SK-N-SH treated with all-trans-retinoic acid at 6 μM for 48 hours (cell line): ENCODE measurements at regions not wholly inside any gene's neighbourhood (a gene's known extent, or its start where the extent isn't known, plus 50 kb on each side); places are given as distances from the start of the nearest gene placed in this dataset.
"Not testable (repeated sequence)": the region's sequence is repeated elsewhere in the genome, so short reads cannot be mapped to it uniquely, and the experiment has no call there.

Source experiments
- ATAC-seq: fragments of 200-7000 bp; cut with Tn5 transposase; 3 replicates; pipeline ENCODE4 v1.9.1; 2020; ENCODE audit warnings: mild to moderate bottlenecking, moderate library complexity
- BACH2 ChIP-seq: fragments of 250-450 bp; sonication (Bioruptor Pico); IDR thresholded peaks from 2 replicates; pipeline ENCODE4 v1.9.0; 2021; ENCODE audit warnings: mild to moderate bottlenecking, borderline replicate concordance
- CSDC2 ChIP-seq: fragments of 250-450 bp; sonication (Bioruptor Pico); IDR thresholded peaks from 2 replicates; pipeline ENCODE4 v1.5.0; 2020; ENCODE audit warnings: mild to moderate bottlenecking, moderate library complexity
- ESRRG ChIP-seq: fragments of 250-450 bp; sonication (Bioruptor Pico); IDR thresholded peaks from 2 replicates; pipeline ENCODE4 v1.6.1; 2021; ENCODE audit warnings: mild to moderate bottlenecking
- GLIS3 ChIP-seq: fragments of 250-450 bp; sonication (Bioruptor Pico); IDR thresholded peaks from 2 replicates; pipeline ENCODE4 v1.5.0; 2020; ENCODE audit warnings: mild to moderate bottlenecking, moderate library complexity
- ISL1 ChIP-seq: fragments of 250-450 bp; sonication (Bioruptor Pico); IDR thresholded peaks from 2 replicates; pipeline ENCODE4 v2.1.2; 2022; ENCODE audit warnings: mild to moderate bottlenecking, moderate library complexity
- OSR1 ChIP-seq: fragments of 250-450 bp; sonication (Bioruptor Pico); IDR thresholded peaks from 2 replicates; pipeline ENCODE4 v1.8.0; 2022; ENCODE audit warnings: moderate library complexity, mild to moderate bottlenecking, inconsistent platforms
- PPARA ChIP-seq: fragments of 250-450 bp; sonication (Bioruptor Pico); IDR thresholded peaks from 2 replicates; pipeline ENCODE4 v1.5.0; 2020; ENCODE audit warnings: mild to moderate bottlenecking, borderline replicate concordance
- SNAI2 ChIP-seq: fragments of 250-450 bp; sonication (Bioruptor Pico); IDR thresholded peaks from 2 replicates; pipeline ENCODE4 v1.5.0; 2020; ENCODE audit warnings: mild to moderate bottlenecking, moderate library complexity
- TCF4 ChIP-seq: fragments of 250-450 bp; sonication (Bioruptor Pico); IDR thresholded peaks from 2 replicates; pipeline ENCODE4 v1.8.0; 2021; ENCODE audit warnings: mild to moderate bottlenecking, moderate library complexity, borderline replicate concordance
- TOX ChIP-seq: fragments of 250-450 bp; sonication (Bioruptor Pico); IDR thresholded peaks from 2 replicates; pipeline ENCODE4 v1.8.0; 2021; ENCODE audit warnings: mild to moderate bottlenecking, moderate library complexity, borderline replicate concordance
- ZC3H10 ChIP-seq: fragments of 250-450 bp; sonication (Bioruptor Pico); IDR thresholded peaks from 2 replicates; pipeline ENCODE4 v1.5.1; 2021; ENCODE audit warnings: mild to moderate bottlenecking, moderate library complexity
- ZFP3 ChIP-seq: fragments of 250-450 bp; sonication (Bioruptor Pico); IDR thresholded peaks from 2 replicates; pipeline ENCODE4 v1.5.0; 2020; ENCODE audit warnings: mild to moderate bottlenecking, moderate library complexity
- ZFP30 ChIP-seq: fragments of 450-650 bp; formaldehyde crosslinking; IDR thresholded peaks from 2 replicates; pipeline ENCODE4 v1.5.0; 2022; ENCODE audit warnings: mild to moderate bottlenecking, moderate library complexity
- ZNF565 ChIP-seq: fragments of 450-650 bp; formaldehyde crosslinking; conservative IDR thresholded peaks from 2 replicates; pipeline ENCODE4 v1.5.0; 2020; ENCODE audit warnings: low read depth, mild to moderate bottlenecking, moderate library complexity
- ZNF70 ChIP-seq: fragments of 450-650 bp; formaldehyde crosslinking; IDR thresholded peaks from 2 replicates; pipeline ENCODE4 v1.5.0; 2020; ENCODE audit warnings: mild to moderate bottlenecking, moderate library complexity
- ZNF8 ChIP-seq: fragments of 450-650 bp; formaldehyde crosslinking; IDR thresholded peaks from 2 replicates; pipeline ENCODE4 v1.5.0; 2020; ENCODE audit warnings: mild to moderate bottlenecking, moderate library complexity
- TF ChIP-seq, protein P1 (sequence below): fragments of 250-450 bp; sonication (Bioruptor Pico); IDR thresholded peaks from 2 replicates; pipeline ENCODE4 v1.5.0; 2020; ENCODE audit warnings: mild to moderate bottlenecking, moderate library complexity
- TF ChIP-seq, protein P2 (sequence below): fragments of 250-450 bp; sonication (Bioruptor Pico); IDR thresholded peaks from 2 replicates; pipeline ENCODE4 v1.8.0; 2021; ENCODE audit warnings: low read depth, mild to moderate bottlenecking, moderate library complexity, borderline replicate concordance
- TF ChIP-seq, protein P3 (sequence below): fragments of 250-450 bp; sonication (Bioruptor Pico); IDR thresholded peaks from 2 replicates; pipeline ENCODE4 v1.8.0; 2020; ENCODE audit warnings: mild to moderate bottlenecking, moderate library complexity, borderline replicate concordance
- TF ChIP-seq, protein P4 (sequence below): fragments of 250-450 bp; sonication (Bioruptor Pico); IDR thresholded peaks from 2 replicates; pipeline ENCODE4 v1.5.1; 2021; ENCODE audit warnings: mild to moderate bottlenecking, moderate library complexity

DNA sequence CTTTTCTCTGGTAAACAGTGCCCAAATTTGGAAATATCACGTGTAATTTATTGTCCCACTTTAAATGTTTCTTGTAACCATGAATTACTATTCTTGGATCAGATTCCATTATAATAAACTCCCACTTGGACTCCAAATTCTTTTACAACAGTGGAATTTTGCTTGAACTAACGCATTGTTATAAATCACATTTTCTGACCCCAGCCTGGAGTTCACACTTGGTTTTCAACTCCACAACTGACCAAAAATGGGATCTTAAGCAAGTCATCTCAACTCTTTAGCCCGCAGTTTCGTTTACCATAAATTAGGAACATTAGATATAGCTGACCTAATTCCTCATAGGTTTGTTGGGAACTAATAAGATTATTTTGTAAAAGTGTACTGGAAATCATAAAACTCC lies 336.8 kb upstream of the NCAM1 start:
- TF ChIP-seq ZFP30 (CRISPR knock-in tag) (no peak), BACH2 (CRISPR knock-in tag) (no peak)
- no peak for ATAC-seq

DNA sequence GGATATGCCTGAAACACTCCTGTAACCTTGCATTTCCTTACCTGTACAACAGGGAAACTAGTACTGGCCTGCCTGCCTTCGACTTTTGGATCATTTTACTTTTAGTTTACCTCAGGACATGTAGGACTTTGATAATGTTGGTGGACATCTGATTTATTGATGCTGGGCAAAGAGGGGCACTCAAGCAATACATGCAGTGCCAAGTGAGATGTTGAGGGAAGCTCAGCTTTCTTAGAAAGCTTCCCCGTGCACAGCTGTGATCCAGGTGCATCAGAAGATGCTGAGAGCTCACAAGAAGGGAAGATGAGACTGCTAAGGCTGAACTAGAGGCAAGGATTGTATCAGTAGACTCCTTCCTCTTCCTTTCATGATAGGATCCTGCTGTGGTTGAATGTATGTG lies 336.2 kb upstream of the NCAM1 start:
- not testable (repeated sequence) for ATAC-seq

DNA sequence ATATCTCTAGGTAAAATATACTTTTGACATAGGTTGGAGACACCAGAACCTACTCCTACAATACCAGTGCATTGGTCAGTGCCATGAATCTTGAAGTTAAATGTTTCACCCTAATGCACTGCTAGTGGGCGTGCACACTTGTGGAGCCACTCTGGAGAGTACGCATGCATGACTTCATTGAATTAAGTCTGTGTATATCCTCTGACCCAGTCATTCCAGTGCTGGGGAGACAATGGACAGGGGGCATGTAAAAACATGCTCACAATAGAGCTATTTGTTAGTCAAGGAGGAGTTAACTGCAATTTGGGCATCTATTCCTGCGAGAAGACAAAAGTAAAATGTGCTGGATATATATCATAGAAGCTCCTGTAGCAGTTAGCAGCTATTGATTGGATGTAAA lies 335.4 kb upstream of the NCAM1 start:
- TF ChIP-seq PPARA (CRISPR knock-in tag) (no peak), TCF4 (CRISPR knock-in tag) (no peak), ZFP30 (CRISPR knock-in tag) (no peak), ZNF70 (no peak), GLIS3 (no peak), ISL1 (no peak), ZNF565 (no peak)
- ATAC-seq: no peak

DNA sequence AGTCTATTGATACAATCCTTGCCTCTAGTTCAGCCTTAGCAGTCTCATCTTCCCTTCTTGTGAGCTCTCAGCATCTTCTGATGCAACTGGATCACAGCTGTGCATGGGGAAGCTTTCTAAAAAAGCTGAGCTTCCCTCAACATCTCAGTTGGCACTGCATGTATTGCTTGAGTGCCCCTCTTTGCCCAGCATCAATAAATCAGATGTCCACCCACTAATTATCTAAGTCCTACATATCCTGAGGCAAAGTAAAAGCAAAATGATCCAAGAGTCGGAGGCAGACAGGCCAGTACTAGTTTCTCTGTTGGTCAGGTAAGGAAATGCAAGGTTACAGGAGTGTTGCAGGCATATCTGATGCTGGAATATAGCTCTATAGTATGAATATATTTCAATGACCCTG lies 334.5 kb upstream of the NCAM1 start:
- no peak for ATAC-seq
- no peak for TF ChIP-seq ZFP3 (CRISPR knock-in tag)
- TF ChIP-seq ESRRG: no peak
- no peak for TF ChIP-seq TCF4 (CRISPR knock-in tag)
- no peak for TF ChIP-seq CSDC2
- TF ChIP-seq PPARA (CRISPR knock-in tag): no peak
- TF ChIP-seq, protein P1, sequence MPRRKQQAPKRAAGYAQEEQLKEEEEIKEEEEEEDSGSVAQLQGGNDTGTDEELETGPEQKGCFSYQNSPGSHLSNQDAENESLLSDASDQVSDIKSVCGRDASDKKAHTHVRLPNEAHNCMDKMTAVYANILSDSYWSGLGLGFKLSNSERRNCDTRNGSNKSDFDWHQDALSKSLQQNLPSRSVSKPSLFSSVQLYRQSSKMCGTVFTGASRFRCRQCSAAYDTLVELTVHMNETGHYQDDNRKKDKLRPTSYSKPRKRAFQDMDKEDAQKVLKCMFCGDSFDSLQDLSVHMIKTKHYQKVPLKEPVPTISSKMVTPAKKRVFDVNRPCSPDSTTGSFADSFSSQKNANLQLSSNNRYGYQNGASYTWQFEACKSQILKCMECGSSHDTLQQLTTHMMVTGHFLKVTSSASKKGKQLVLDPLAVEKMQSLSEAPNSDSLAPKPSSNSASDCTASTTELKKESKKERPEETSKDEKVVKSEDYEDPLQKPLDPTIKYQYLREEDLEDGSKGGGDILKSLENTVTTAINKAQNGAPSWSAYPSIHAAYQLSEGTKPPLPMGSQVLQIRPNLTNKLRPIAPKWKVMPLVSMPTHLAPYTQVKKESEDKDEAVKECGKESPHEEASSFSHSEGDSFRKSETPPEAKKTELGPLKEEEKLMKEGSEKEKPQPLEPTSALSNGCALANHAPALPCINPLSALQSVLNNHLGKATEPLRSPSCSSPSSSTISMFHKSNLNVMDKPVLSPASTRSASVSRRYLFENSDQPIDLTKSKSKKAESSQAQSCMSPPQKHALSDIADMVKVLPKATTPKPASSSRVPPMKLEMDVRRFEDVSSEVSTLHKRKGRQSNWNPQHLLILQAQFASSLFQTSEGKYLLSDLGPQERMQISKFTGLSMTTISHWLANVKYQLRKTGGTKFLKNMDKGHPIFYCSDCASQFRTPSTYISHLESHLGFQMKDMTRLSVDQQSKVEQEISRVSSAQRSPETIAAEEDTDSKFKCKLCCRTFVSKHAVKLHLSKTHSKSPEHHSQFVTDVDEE: no peak
- no peak for TF ChIP-seq ZC3H10 (CRISPR knock-in tag)
- no peak for TF ChIP-seq ZNF8 (CRISPR knock-in tag)

DNA sequence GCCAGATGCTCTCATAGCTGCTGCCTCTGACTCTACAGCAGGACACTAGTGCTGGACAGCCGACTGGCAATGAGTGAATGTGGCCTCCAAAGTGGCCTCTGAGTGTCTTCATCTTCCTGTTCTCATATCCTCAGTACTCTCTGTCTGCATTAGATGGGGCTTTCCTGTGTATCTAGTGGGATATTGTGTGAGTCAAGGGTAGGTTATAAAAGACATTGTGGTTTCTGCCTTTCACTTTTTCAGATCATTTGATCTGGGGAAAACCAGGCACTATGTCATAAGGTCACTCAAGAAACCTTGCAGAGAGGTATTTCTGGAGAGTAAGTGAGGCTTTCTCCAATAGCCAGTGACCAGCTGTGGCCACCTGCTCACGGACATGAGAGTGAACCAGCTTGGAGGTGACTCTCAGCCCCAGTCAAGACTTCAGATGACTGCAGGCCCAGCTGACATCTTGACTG lies 333.6 kb upstream of the NCAM1 start:
- ATAC-seq: no peak
- TF ChIP-seq PPARA (CRISPR knock-in tag): no peak
- TF ChIP-seq SNAI2: no peak
- no peak for TF ChIP-seq CSDC2
- TF ChIP-seq ZNF565: no peak
- TF ChIP-seq ZFP30 (CRISPR knock-in tag): no peak
- TF ChIP-seq ZNF8 (CRISPR knock-in tag): no peak
- no peak for TF ChIP-seq TOX (CRISPR knock-in tag)
- no peak for TF ChIP-seq ZFP3 (CRISPR knock-in tag)
- no peak for TF ChIP-seq OSR1 (CRISPR knock-in tag)
- TF ChIP-seq, protein P2, sequence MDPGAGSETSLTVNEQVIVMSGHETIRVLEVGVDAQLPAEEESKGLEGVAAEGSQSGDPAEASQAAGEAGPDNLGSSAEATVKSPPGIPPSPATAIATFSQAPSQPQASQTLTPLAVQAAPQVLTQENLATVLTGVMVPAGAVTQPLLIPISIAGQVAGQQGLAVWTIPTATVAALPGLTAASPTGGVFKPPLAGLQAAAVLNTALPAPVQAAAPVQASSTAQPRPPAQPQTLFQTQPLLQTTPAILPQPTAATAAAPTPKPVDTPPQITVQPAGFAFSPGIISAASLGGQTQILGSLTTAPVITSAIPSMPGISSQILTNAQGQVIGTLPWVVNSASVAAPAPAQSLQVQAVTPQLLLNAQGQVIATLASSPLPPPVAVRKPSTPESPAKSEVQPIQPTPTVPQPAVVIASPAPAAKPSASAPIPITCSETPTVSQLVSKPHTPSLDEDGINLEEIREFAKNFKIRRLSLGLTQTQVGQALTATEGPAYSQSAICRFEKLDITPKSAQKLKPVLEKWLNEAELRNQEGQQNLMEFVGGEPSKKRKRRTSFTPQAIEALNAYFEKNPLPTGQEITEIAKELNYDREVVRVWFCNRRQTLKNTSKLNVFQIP: no peak
- TF ChIP-seq ISL1: no peak
- TF ChIP-seq, protein P3, sequence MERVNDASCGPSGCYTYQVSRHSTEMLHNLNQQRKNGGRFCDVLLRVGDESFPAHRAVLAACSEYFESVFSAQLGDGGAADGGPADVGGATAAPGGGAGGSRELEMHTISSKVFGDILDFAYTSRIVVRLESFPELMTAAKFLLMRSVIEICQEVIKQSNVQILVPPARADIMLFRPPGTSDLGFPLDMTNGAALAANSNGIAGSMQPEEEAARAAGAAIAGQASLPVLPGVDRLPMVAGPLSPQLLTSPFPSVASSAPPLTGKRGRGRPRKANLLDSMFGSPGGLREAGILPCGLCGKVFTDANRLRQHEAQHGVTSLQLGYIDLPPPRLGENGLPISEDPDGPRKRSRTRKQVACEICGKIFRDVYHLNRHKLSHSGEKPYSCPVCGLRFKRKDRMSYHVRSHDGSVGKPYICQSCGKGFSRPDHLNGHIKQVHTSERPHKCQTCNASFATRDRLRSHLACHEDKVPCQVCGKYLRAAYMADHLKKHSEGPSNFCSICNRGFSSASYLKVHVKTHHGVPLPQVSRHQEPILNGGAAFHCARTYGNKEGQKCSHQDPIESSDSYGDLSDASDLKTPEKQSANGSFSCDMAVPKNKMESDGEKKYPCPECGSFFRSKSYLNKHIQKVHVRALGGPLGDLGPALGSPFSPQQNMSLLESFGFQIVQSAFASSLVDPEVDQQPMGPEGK (CRISPR knock-in tag): no peak

DNA sequence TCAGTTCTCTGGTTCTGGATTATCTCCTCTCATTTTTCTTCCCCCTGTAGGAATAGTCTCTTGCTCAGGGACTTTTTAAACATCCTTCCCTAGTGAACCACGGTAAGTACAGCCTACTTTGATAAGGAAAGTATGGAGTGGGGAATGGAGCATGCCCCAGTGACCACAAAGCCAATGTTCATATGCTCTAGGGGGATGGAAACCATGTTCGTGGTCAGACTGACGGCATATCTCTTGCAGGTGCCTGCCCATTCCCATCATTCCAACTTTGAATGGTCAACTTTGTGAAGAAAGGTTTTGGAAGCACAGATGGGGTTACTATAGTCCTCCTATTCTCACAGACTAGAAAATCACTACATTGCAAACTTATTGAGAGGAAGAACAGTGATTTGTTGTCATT lies 332.5 kb upstream of the NCAM1 start:
- TF ChIP-seq ZC3H10 (CRISPR knock-in tag) (no peak), ZNF565 (no peak), ZFP30 (CRISPR knock-in tag) (no peak)
- TF ChIP-seq, protein P4, sequence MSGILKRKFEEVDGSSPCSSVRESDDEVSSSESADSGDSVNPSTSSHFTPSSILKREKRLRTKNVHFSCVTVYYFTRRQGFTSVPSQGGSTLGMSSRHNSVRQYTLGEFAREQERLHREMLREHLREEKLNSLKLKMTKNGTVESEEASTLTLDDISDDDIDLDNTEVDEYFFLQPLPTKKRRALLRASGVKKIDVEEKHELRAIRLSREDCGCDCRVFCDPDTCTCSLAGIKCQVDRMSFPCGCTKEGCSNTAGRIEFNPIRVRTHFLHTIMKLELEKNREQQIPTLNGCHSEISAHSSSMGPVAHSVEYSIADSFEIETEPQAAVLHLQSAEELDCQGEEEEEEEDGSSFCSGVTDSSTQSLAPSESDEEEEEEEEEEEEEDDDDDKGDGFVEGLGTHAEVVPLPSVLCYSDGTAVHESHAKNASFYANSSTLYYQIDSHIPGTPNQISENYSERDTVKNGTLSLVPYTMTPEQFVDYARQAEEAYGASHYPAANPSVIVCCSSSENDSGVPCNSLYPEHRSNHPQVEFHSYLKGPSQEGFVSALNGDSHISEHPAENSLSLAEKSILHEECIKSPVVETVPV (CRISPR knock-in tag): no peak
- ATAC-seq: no peak
